ENCODE measurements at regions not wholly inside any gene's neighbourhood (a gene's known extent, or its start where the extent isn't known, plus 50 kb on each side); places are given as distances from the start of the nearest gene placed in this dataset.
"Not testable (repeated sequence)": the region's sequence is repeated elsewhere in the genome, so short reads cannot be mapped to it uniquely, and the experiment has no call there.

DNA sequence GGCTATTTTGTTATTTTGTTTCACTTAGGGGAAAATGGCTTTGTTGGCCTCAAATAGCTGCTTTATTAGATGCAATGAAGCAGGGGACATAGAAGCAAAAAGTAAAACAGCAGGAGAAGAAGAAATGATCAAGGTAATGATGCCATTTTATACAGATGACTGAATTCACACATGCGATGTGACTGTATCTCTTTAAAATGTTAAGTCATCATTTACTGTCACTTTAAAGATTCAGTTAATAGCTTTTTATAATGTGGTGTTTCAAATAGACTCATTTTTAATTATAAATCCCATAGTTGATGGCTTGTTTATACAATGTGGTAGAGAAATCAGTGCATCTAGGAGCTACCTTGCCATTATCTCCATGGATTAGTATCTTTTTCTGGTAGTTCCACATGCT is 863.9 kb upstream of the DEFB115 start:
- not testable (repeated sequence) for H3K27me3 ChIP-seq (ENCODE audit: insufficient read depth, low read length); H3T11ph ChIP-seq (ENCODE audit: low read length); H4K20me1 ChIP-seq (ENCODE audit: control insufficient read depth, insufficient read depth, insufficient read length); DNase-seq; H3K23me2 ChIP-seq (ENCODE audit: insufficient read length, low read depth, low read length, poor library complexity, severe bottlenecking); H3K27ac Mint-ChIP-seq; H3K56ac ChIP-seq (ENCODE audit: insufficient read length, low read depth, low read length); H3K4me3 Mint-ChIP-seq; H3K27me3 Mint-ChIP-seq (ENCODE audit: low read depth); H2AK5ac ChIP-seq (ENCODE audit: insufficient read length, low read length); H3K9me3 ChIP-seq (ENCODE audit: control insufficient read depth, low read depth, low read length); H2BK12ac ChIP-seq (ENCODE audit: insufficient read length, low read depth, low read length); H3K36me3 Mint-ChIP-seq (ENCODE audit: insufficient read depth in 1 of 3, low read depth in 3 of 3); H4K8ac ChIP-seq (replicated peaks; ENCODE audit: insufficient read length, low read depth, low read length); H4K5ac ChIP-seq (ENCODE audit: insufficient read length, low read depth, low read length); H2BK120ac ChIP-seq (ENCODE audit: low read depth, low read length, poor library complexity, severe bottlenecking); H3K4me1 Mint-ChIP-seq; H3K14ac ChIP-seq (ENCODE audit: insufficient read depth, low read length); H3K4ac ChIP-seq (ENCODE audit: low read depth, low read length); H3K9ac ChIP-seq (ENCODE audit: extremely low read depth, insufficient read length, low read length); H2BK5ac ChIP-seq (ENCODE audit: insufficient read length, low read length); H3K79me2 ChIP-seq (ENCODE audit: insufficient read depth, low read length); H2BK20ac ChIP-seq (ENCODE audit: low read depth, low read length, poor library complexity, severe bottlenecking); H3K4me2 ChIP-seq (ENCODE audit: insufficient read depth, insufficient read length, low read length); H2BK15ac ChIP-seq (ENCODE audit: low read depth, low read length); H2AFZ ChIP-seq (ENCODE audit: low read length); H3K23ac ChIP-seq (ENCODE audit: insufficient read length, low read depth, low read length); H3K27ac ChIP-seq (ENCODE audit: insufficient read length, low read depth, low read length); H3K18ac ChIP-seq (ENCODE audit: insufficient read length, low read depth, low read length); H4K91ac ChIP-seq (ENCODE audit: insufficient read length, low read depth, low read length); H3K4me1 ChIP-seq (ENCODE audit: insufficient read depth, low read length); H3K79me1 ChIP-seq (ENCODE audit: insufficient read depth, low read depth, low read length, poor library complexity, severe bottlenecking)
- H3K9me3 Mint-ChIP-seq = peaks cover 44 to 46% of the 10 kb centered on the region in 2 experiments
- no CpG with 5 or more reads among the region's 1 CpG for WGBS (ENCODE audit: extremely low coverage, insufficient read length, low lambda C conversion rate)

DNA sequence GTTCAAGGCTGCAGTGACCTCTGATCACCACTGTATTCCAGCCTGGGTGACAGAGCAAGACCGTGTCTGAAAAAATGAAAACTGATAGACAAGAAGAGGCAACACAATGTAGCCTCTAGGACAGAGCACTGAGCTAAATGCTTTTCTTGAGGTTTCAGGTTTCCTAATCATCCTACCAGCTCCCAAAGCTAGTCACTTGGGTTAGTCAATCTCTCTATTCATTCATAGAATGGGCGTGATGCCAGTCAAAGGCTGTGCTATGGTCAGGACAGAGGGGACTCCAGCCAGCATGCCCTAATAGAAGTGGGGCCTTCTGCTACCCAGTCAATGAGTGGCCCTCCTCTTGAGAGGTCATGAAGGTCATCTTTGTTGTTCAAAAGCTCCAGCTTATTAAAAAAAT is 860.4 kb upstream of the DEFB115 start:
- H3K27ac Mint-ChIP-seq = not testable (repeated sequence)
- peaks cover 3 to 13% (median 8%) of the 10 kb centered on the region in 3 experiments; a peak in 6 of 7 replicates for H3K36me3 Mint-ChIP-seq (ENCODE audit: insufficient read depth in 1 of 3, low read depth in 3 of 3)

More for the DNA sequence above, 860.4 kb upstream of the DEFB115 start:
- not testable (repeated sequence) for H2BK20ac ChIP-seq (ENCODE audit: low read depth, low read length, poor library complexity, severe bottlenecking); H3K18ac ChIP-seq (ENCODE audit: insufficient read length, low read depth, low read length); H3K4me2 ChIP-seq (ENCODE audit: insufficient read depth, insufficient read length, low read length); H3K56ac ChIP-seq (ENCODE audit: insufficient read length, low read depth, low read length); DNase-seq; H2BK12ac ChIP-seq (ENCODE audit: insufficient read length, low read depth, low read length); H3K9ac ChIP-seq (ENCODE audit: extremely low read depth, insufficient read length, low read length); H3K79me1 ChIP-seq (ENCODE audit: insufficient read depth, low read depth, low read length, poor library complexity, severe bottlenecking); H3K23ac ChIP-seq (ENCODE audit: insufficient read length, low read depth, low read length); H3T11ph ChIP-seq (ENCODE audit: low read length); H4K5ac ChIP-seq (ENCODE audit: insufficient read length, low read depth, low read length); H4K8ac ChIP-seq (replicated peaks; ENCODE audit: insufficient read length, low read depth, low read length); H2AFZ ChIP-seq (ENCODE audit: low read length); H4K20me1 ChIP-seq (ENCODE audit: control insufficient read depth, insufficient read depth, insufficient read length); H2BK5ac ChIP-seq (ENCODE audit: insufficient read length, low read length); H3K14ac ChIP-seq (ENCODE audit: insufficient read depth, low read length); H4K91ac ChIP-seq (ENCODE audit: insufficient read length, low read depth, low read length); H2AK5ac ChIP-seq (ENCODE audit: insufficient read length, low read length); H3K23me2 ChIP-seq (ENCODE audit: insufficient read length, low read depth, low read length, poor library complexity, severe bottlenecking); H2BK15ac ChIP-seq (ENCODE audit: low read depth, low read length); H3K4me1 ChIP-seq (ENCODE audit: insufficient read depth, low read length); H2BK120ac ChIP-seq (ENCODE audit: low read depth, low read length, poor library complexity, severe bottlenecking); H3K27me3 Mint-ChIP-seq (ENCODE audit: low read depth); H3K4me3 Mint-ChIP-seq; H3K27me3 ChIP-seq (ENCODE audit: insufficient read depth, low read length); H3K27ac ChIP-seq (ENCODE audit: insufficient read length, low read depth, low read length); H3K4me1 Mint-ChIP-seq; H3K79me2 ChIP-seq (ENCODE audit: insufficient read depth, low read length); H3K4ac ChIP-seq (ENCODE audit: low read depth, low read length)
- H3K9me3 Mint-ChIP-seq = peaks cover 58 to 59% of the 10 kb centered on the region in 2 experiments
- WGBS (ENCODE audit: extremely low coverage, insufficient read length, low lambda C conversion rate) = no CpG with 5 or more reads among the region's 2 CpGs
- peaks cover 22% of the 10 kb centered on the region for H3K9me3 ChIP-seq (ENCODE audit: control insufficient read depth, low read depth, low read length)
